NCI-H345 treated with DMSO at 0.1 percent for 48 hours (cell line): ENCODE measurements at regions not wholly inside any gene's neighbourhood (a gene's known extent, or its start where the extent isn't known, plus 50 kb on each side); places are given as distances from the start of the nearest gene placed in this dataset.
"Not testable (repeated sequence)": the region's sequence is repeated elsewhere in the genome, so short reads cannot be mapped to it uniquely, and the experiment has no call there.

Experiments
- DNase-seq: peaks from one replicate; lab custom pipeline; 2025; ENCODE audit not compliant: unreplicated experiment; lab: John Stamatoyannopoulos, UW

DNA sequence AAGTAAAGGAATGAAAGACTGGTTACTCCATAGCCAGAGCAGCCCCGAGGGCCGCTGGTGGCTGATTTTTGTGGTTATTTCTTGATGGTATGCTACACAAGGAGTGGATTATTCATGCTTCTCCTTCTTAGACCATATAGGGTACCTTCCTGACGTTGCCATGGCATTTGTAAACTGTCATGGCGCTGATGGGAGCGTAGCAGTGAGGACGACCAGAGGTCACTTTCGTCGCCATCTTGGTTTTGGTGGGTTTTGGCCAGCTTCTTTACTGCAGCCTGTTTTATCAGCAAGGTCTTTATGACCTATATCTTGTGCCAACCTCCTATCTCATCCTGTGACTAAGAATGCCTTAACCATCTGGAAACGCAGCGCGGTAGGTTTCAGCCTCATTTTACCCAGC lies 1187.6 kb upstream of the AUTS2 start:
- not testable (repeated sequence) for DNase-seq

- no peak for DNase-seq
Observed at GRCh38 chr7:68411742-68412141, 1186.5 kb upstream of the AUTS2 start.

DNA sequence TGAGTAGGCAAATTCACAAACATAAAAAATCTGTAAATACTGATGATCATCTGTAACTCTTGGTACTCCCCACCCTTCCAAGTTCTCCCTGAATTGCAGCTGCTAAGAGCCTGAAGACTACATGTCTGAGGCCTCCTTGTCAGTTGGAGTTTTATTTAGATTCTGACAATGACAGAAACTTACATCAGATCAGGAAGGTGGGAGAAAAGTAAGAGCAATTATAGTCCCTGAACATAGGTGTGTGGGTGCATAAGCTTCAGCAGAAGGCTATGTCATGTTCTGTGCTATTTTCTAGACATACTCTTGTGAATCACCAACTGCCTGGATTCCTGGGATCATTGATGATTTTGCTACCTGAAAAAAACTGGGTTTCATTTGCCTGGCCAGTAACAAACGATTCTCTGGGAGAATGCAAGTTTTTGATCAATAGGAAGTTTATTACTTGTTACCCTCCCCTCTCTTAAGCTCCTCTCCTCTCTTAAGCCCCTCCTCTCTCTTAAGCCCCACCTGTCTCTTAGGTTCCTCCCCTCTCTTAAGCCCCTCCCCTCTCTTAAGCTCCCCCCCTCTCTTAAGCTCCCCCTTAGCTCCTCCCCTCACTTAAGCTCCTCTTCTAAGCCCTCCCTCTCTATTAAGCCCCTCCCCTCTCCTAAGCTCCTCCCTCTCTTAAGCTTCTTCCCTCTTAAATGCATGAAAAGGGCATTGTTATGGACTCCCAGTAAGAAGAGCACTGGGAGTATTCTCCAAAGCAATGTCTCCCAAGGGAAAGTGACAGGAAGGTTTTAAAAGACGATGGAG lies 1183.4 kb upstream of the AUTS2 start:
- DNase-seq: no peak

DNA sequence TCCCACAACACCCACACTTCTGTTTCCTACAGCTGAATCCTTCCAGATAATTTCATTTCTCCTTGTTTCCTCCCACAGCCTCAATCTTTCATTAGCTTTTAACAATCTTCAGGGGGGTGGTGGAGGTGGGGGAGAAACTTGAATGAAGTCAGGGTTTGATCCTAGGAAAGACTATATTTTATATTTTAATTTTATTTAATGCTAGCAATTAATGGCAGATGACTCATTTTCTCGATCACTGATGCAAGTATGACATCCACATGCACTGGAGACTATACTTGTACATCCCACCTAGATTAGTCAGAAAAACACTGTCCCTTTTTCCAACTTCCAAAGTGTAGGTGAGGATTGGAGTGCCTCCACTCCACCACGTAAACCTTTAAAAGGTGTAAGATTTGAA lies 1181.3 kb upstream of the AUTS2 start:
- DNase-seq: no peak

- no peak for DNase-seq
Observed at GRCh38 chr7:68417659-68418058, 1180.6 kb upstream of the AUTS2 start.

DNA sequence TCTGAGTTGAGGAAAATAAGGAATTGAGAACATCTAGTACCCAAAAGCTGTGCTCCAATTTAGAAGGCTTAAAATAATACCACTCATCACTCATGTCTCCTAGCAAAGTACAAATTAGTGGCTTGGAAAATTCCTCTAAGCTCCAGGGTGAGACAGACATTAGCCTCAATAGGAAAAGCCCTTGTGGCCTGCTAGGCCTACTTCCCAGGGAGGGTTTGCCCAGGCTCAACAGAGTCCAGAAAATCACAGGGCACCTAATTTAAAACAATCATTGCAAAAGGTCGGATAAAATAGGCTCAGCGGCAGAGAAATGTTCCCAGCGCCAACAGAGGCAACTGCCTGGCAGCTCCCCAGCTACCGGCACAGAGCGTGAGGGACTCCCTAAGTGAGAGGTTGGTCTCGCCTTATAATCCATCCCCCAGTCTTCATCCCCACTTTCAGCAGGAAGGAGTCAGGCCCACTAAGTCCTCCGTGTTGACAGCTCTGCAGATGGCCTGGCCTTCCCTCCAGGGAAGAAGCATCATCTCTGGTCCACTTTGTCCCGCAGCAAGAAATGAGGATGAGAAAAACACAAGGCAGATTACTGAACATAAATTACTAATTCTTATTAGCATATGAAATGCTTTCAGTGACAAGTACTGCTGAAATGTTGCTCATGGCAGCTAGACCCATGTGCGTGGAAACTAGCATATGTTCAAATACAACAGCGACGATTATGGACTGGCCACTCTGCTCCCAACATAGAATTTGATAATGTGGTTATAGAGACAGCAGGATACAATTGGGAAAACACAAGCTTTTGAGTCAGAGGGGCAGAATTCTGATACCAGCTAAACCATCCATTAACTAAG lies 1177.7 kb upstream of the AUTS2 start:
- no peak for DNase-seq

GRCh38 chr7:68421712-68422111 lies 1176.6 kb upstream of the AUTS2 start:
- no peak for DNase-seq

DNA sequence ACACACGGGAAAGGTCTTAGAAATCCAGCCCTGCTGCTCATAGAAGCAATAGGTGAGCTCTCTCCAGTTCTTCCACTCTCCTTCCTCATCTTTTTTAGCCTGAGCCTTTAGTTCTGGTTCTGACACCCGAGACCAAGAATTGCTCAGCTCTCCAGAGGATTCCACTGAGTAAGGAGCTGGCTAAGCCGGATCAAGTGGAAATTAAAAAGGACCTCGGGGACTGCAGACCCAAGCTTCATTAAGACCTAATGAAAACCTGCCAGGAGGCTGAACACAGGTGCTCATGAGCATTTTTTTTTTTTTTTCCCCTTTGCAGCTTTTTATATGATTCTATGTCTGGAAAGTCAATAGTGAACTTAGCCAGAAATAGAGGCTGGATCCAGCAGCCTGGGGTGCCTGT lies 1176.0 kb upstream of the AUTS2 start:
- DNase-seq: no peak

- DNase-seq: no peak
Observed at GRCh38 chr7:68423356-68423755, 1174.9 kb upstream of the AUTS2 start.

DNA sequence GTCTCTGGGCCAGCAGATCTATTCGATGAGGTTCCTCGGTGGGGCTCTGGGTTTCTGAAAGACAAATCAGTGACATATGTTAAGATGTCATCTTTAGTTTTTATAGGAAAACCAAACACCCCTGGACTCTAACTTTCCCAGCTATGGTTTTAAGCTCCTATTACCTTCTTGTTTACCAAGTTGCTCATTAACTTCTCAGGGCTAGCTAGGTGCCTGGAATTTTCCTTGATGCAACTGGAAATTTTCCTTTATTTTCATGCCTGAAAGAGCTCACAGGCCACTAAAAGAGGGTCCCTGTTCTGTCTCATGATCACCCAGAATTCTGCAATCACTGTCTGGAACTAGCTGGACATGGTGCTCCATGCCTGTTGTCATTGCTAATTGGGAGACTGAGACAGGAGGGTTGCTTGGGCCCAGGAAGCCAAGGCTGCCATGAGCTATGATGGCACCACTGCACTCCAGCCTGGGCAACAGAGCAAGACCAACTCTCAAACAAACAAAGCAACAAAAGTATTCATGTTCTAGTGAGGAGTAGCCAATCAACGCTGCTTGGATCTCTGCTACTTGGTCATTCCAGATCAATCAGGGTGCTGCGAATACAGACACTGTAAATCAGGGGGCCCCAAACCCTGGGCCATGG lies 1173.5 kb upstream of the AUTS2 start:
- no peak for DNase-seq

GRCh38 chr7:68425377-68425776 lies 1172.9 kb upstream of the AUTS2 start:
- no peak for DNase-seq

GRCh38 chr7:68429411-68430117 lies 1168.7 kb upstream of the AUTS2 start:
- DNase-seq: no peak

- no peak for DNase-seq
Observed at GRCh38 chr7:68432585-68432984, 1165.7 kb upstream of the AUTS2 start.

GRCh38 chr7:68433462-68434070 lies 1164.7 kb upstream of the AUTS2 start:
- DNase-seq: no peak

DNA sequence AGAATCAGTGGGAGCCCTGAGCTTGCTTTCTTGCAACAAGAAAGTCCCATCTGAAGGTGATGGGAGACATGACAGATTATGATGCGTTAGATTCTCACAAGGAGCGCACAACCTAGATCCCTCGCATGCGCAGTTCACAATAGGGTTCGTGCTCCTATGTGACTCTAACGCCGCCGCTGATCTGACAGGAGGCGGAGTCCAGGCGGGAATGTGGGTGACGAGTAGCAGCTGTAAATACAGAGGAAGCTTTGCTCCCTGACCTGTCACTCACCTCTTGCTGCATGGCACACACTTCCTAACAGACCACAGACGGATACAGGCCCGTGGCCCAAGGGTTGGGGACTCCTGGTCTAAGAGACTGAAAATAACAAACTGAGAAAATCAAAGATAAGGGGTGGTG lies 1163.4 kb upstream of the AUTS2 start:
- no peak for DNase-seq

- no peak for DNase-seq
Observed at GRCh38 chr7:68438016-68438415, 1160.3 kb upstream of the AUTS2 start.

- no peak for DNase-seq
Observed at GRCh38 chr7:68438811-68439210, 1159.5 kb upstream of the AUTS2 start.

GRCh38 chr7:68439897-68440296 lies 1158.4 kb upstream of the AUTS2 start:
- no peak for DNase-seq

DNA sequence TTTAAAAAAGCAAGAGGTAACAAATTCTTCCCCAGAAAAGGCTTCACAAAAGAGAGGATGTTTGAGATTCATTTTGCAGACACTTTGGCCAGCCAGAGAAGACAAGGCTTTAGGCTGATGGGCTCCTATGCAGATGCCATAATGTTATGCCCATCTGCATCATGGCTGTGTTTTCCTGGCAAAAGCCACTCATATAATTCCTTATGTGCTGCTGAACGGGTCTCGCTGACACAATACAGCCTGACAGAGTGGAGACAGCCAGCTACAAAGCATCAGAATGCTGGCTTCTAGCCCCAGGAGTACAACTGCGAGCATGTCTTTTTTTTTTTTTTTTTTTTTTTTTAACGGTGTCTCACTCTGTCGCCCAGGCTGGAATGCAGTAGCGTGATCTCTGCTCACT lies 1157.4 kb upstream of the AUTS2 start:
- DNase-seq: no peak

DNA sequence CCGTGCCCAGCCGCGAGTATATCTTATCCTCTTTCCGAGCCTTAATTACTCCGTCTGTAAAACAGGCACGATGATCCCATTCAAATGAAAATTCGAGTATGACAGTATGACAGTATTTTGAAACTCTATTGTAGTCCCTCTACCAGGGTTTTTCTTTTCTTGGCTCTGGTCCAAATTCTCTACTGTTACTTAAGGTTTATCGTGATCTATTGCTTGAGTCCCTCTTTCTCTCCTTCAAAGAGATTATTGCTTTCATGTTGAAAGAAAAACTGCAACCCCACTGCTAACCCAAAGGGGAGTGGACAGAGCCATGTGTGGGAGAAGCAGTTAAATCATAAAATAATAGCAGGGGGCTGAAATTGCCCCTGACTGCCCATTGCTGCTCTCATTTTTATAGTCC lies 1156.6 kb upstream of the AUTS2 start:
- DNase-seq: no peak
